GM21723 (cell line): ENCODE measurements at regions not wholly inside any gene's neighbourhood (a gene's known extent, or its start where the extent isn't known, plus 50 kb on each side); places are given as distances from the start of the nearest gene placed in this dataset.
"Not testable (repeated sequence)": the region's sequence is repeated elsewhere in the genome, so short reads cannot be mapped to it uniquely, and the experiment has no call there.

Source experiments
- ATAC-seq: cut with Tn5 transposase; IDR thresholded peaks from one replicate; pipeline ENCODE4 v1.9.1; 2021; ENCODE audit warnings: mild to moderate bottlenecking, moderate library complexity; ENCODE audit not compliant: unreplicated experiment

- no peak for ATAC-seq
These were observed 1007.7 kb downstream of the BRD1 start for GRCh38 chr22:48819961-48820360.

DNA sequence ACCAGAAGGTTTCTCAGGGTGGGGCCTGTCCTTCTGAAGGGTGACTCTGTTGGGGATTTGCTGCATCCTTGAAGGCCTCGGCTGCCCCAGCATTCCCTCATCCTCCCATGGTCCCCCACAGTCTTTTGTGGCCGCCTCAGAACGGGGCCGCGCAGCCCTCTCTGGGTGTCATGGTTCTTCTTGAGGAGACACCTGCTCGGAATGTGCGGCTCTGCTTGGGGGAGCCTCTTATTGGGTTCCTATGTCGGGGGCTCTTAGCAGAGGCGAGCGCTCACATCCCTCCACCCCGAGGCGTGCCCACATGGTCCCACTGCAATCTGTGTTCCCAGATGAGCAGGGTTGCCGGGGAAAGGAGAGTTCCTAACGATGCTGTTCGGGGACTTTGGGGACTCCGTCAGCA is 1008.4 kb downstream of the BRD1 start:
- ATAC-seq = no peak

GRCh38 chr22:48817491-48817890 is 1010.2 kb downstream of the BRD1 start:
- ATAC-seq = not testable (repeated sequence)

DNA sequence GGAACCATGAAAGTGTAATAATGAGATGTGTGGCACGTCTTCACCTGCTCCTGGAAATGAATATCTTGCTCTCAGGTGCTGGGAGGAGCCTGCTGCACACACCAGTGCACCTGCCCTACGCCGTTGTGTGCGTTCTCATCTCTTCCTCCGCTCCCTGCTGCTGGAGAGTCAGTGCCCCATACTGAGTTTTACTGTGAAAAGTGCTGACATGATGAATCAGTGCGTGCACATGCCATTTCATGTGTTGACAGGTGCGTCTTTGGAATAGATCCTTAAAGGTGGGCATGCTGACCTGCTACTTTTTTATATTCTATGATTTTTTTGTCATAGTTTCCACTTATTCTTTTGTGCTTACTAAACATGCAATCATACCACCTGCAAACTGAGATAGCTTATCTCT is 1015.8 kb downstream of the BRD1 start:
- ATAC-seq = no peak

- ATAC-seq = no peak
These were observed 1019.4 kb downstream of the BRD1 start for GRCh38 chr22:48808038-48808960.

- ATAC-seq = no peak
These were observed 1020.5 kb downstream of the BRD1 start for GRCh38 chr22:48807155-48807554.

- no peak for ATAC-seq
These were observed 1021.4 kb downstream of the BRD1 start for GRCh38 chr22:48806227-48806781.

- no peak for ATAC-seq
These were observed 1022.2 kb downstream of the BRD1 start for GRCh38 chr22:48805516-48805915.

- ATAC-seq = no peak
These were observed 1022.8 kb downstream of the BRD1 start for GRCh38 chr22:48804811-48805301.

GRCh38 chr22:48803948-48804810 is 1023.5 kb downstream of the BRD1 start:
- ATAC-seq = no peak

- ATAC-seq = no peak
These were observed 1024.3 kb downstream of the BRD1 start for GRCh38 chr22:48803171-48803947.

DNA sequence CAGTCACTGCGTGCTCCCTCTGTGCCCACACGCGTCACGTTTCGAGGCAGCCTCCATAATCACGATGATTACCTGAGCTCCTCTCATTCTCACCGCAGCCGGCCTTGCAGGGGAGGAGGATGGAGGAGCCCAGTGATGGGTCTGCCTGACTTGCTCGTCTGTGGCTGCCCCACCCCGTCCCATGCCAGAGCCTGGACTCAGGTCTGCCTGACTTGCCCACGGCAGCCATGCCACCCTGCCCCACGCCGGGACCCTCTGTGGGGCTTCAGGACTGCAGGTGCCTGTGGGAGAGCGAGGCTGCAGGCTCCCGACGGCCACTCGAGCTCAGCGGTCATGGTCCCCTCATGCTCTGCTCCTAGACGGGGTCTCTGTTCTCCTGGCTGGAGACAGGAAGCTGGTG is 1025.1 kb downstream of the BRD1 start:
- ATAC-seq = no peak

- ATAC-seq = no peak
These were observed 1026.6 kb downstream of the BRD1 start for GRCh38 chr22:48800886-48801607.

- ATAC-seq = no peak
These were observed 1027.4 kb downstream of the BRD1 start for GRCh38 chr22:48800036-48800885.

DNA sequence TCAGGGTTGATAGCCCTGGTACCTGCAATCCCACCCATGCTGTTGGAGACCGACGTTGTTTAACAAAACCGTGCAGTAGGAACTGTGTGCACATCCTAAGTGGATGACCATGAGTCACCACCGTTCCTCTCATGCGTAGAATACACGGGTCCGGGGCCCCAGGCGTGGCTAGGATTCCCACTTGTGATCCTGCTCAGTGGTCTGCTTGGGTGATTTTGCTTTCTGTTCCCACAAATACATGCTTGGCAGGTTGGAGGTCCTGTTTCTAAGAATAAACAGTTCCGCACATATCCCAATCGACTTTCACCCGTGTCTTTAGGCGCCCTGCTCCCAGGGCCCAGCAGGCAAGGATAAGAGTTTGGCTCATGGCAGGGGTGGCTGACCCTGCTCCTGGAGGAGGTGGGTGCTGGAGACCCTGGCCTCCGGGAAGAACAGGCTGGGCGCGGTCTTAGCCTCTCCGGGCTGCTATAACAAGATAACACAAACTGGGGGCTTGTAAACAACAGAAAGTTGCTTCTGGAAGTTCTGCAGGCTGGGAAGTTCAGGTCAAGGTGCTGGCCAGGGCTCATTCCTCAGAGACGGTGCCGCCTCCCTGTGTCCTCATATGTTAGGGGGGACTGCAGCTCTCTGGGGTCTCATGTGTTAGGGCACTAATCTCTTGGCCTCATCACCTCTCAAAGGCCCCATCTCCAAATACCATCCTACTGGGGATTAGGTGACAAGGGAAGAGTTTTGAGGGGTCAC is 1028.3 kb downstream of the BRD1 start:
- no peak for ATAC-seq

DNA sequence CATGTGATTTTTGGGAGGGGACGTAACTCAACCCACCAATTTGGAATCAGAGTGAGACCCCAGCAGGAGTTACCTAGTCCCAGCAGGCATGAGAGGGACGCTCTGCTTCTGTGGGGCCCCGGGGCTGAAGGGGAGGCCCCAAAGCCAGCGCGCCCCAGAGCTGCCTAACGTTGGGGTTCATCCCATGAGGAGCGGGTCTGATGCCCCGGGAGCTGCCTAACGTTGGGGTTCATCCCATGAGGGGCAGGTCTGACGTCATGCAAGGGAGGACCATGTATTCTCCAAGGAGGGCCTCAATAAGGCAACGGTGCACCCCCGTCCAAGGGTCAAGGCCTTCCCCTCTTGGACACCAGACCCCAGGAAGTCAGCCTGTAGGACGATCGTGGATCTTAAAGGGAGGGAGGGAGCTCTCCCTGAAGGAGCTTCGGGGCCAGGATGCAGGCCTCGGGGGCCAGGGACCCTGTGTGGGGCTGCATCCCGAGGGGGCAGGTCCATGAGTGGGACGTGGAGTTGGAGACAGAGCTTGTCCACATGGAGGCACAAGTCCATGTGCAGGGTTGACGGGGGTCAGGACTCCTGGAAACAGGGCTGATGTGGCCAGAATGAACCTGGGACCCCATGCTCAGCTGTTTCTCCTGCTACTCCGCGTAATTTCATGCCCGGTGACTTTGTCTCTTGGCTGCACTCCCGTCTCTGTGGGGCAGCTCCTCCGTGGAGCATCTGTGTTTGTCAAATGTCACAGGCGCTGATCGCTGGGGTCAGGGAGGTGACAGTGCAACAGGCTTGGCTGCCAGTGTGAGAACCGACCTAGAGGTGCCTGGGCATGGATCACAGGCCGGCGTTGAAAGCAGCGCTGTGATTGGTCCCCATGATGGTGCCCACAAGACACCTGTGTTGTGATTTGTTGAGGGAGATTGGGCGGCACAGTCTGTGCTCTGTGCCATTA is 1029.1 kb downstream of the BRD1 start:
- ATAC-seq = no peak

DNA sequence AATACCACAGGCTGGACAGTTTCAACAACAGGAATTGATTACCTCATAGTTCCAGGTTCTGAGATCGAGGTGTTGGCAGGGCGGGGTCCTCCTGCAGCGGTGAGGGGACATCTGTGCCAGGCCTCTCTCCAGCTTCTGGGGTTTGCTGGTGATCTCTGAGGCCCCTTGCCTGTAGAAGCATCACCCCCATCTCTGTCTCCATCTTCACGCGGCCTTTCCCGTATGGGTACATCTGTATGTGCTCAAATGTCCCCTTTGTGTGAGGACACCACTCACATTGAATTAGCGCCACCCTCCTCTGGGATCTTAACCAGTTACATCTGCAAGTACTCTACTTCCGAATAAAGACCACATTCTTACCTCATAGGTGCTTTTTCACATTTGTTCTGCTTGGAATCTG is 1029.9 kb downstream of the BRD1 start:
- ATAC-seq = no peak
